NT2/D1 (cell line): ENCODE measurements at regions not wholly inside any gene's neighbourhood (a gene's known extent, or its start where the extent isn't known, plus 50 kb on each side); places are given as distances from the start of the nearest gene placed in this dataset.

ENCODE experiments used
- SUZ12 ChIP-seq: IDR thresholded peaks from 2 replicates; pipeline ENCODE4 v1.6.1; 2011; ENCODE audit not compliant: insufficient read length, insufficient read depth; ENCODE audit errors: extremely low read depth
- YY1 ChIP-seq: IDR thresholded peaks from 2 replicates; pipeline ENCODE4 v1.6.1; 2011; ENCODE audit not compliant: insufficient read length, insufficient read depth
- ZNF274 ChIP-seq: IDR thresholded peaks from 2 replicates; pipeline ENCODE4 v1.6.1; 2011; ENCODE audit warnings: mild to moderate bottlenecking, low read depth, low read length

GRCh38 chr17:14539801-14540200, 238.9 kb downstream of the HS3ST3B1 start:
- TF ChIP-seq ZNF274, result no peak
- no peak for TF ChIP-seq YY1
- no peak for TF ChIP-seq SUZ12
